ENCODE measurements at regions not wholly inside any gene's neighbourhood (a gene's known extent, or its start where the extent isn't known, plus 50 kb on each side); places are given as distances from the start of the nearest gene placed in this dataset.

DNA sequence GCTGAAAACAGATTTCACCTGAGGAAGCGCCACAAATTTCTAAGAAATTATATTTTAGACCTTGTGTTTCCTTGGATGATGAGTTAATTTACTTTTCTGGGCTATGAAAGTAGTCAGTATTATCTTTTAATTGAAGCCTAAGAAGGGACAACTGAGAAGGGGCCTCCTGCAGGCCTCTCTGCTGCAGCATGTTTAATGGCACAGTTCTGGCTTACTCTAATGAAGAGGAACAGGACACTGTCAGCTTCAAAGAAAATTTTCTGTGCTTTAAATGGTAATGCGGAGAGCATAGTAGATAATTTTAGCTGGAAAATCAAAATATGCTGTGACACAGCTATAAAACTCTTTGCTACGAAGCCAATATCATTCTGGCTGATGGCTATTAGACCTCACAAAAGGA is 167.4 kb downstream of the HDGFL1 start:
- H3K4me1 ChIP-seq, result no peaks in the 10 kb centered on the region

DNA sequence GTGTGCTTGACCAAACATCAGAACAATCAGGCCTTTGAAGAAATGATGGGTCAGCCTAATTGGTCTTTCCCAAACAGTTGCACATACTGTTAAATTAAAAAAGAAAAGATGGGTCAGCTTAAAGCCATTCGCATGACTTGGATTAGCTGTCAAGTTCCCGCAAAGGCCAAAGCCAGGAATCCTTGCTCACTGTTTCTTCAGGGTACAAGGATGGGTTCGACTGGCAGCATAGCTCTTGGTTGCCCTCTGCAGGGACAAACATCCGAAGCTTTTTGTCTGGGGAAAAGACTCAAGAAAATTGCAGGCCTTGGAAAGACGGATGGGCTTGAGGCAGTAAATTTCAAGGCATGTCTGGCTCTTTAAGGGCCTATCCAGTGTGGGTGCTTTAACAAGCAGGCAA is 168.0 kb downstream of the HDGFL1 start:
- 50% methylated on average over 5 of the region's 5 CpGs for WGBS
- H3K4me3 ChIP-seq, result no peak overlapping the region
- H3K27ac ChIP-seq, result no peak overlapping the region

More for the DNA sequence above, 167.4 kb downstream of the HDGFL1 start:
- 95% methylated on average over 3 of the region's 3 CpGs for WGBS
- H3K36me3 ChIP-seq, result no peaks in the 10 kb centered on the region
- H3K4me3 ChIP-seq, result no peak overlapping the region
- DNase-seq (ENCODE audit: low spot score in 2 of 2), result no peak
- H3K27ac ChIP-seq, result no peak overlapping the region
- no peaks in the 10 kb centered on the region for H3K9me3 ChIP-seq
- TF ChIP-seq EP300 (IDR thresholded peaks at IDR 0.05) (no peak), POLR2A (IDR thresholded peaks at IDR 0.05) (no peak), POLR2AphosphoS5 (IDR thresholded peaks at IDR 0.05) (no peak)
- TF ChIP-seq, protein P1, sequence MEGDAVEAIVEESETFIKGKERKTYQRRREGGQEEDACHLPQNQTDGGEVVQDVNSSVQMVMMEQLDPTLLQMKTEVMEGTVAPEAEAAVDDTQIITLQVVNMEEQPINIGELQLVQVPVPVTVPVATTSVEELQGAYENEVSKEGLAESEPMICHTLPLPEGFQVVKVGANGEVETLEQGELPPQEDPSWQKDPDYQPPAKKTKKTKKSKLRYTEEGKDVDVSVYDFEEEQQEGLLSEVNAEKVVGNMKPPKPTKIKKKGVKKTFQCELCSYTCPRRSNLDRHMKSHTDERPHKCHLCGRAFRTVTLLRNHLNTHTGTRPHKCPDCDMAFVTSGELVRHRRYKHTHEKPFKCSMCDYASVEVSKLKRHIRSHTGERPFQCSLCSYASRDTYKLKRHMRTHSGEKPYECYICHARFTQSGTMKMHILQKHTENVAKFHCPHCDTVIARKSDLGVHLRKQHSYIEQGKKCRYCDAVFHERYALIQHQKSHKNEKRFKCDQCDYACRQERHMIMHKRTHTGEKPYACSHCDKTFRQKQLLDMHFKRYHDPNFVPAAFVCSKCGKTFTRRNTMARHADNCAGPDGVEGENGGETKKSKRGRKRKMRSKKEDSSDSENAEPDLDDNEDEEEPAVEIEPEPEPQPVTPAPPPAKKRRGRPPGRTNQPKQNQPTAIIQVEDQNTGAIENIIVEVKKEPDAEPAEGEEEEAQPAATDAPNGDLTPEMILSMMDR (IDR thresholded peaks at IDR 0.05), result no peak
- H3K27me3 ChIP-seq, result no peaks in the 10 kb centered on the region

DNA sequence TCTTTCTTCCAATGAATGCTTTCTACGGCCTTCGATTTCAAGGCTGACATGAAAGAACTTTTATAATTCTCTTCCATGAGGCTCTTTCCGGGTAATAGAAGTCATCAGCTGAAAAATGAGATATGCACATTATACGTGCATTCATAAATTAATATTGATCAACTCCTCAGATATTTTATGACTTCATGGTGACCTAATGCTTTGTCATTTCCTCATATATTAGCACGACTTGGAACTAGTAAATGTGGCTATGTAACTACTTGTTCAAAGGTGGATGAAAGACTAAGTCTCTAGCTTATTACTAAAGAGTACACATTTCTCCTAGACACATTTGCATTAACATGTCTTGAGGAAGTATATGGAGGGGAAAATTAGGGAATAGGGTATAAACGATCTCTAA is 168.8 kb downstream of the HDGFL1 start:
- Histone ChIP-seq H3K4me1 (no peaks in the 10 kb centered on the region), H3K27me3 (no peaks in the 10 kb centered on the region), H3K36me3 (no peaks in the 10 kb centered on the region), H3K9me3 (no peaks in the 10 kb centered on the region), H3K27ac (no peak overlapping the region), H3K4me3 (no peak overlapping the region)
- DNase-seq (ENCODE audit: low spot score in 2 of 2), result no peak
- TF ChIP-seq, protein P1 (IDR thresholded peaks at IDR 0.05), result no peak
- TF ChIP-seq POLR2A (IDR thresholded peaks at IDR 0.05), result no peak
- no peak for TF ChIP-seq POLR2AphosphoS5 (IDR thresholded peaks at IDR 0.05)
- no peak for TF ChIP-seq EP300 (IDR thresholded peaks at IDR 0.05)
- WGBS, result 87% methylated on average over 6 of the region's 6 CpGs

More for the DNA sequence above, 168.0 kb downstream of the HDGFL1 start:
- Histone ChIP-seq H3K27me3 (no peaks in the 10 kb centered on the region), H3K4me1 (no peaks in the 10 kb centered on the region), H3K36me3 (no peaks in the 10 kb centered on the region), H3K9me3 (no peaks in the 10 kb centered on the region)
- no peak for DNase-seq (ENCODE audit: low spot score in 2 of 2)
- TF ChIP-seq, protein P1 (IDR thresholded peaks at IDR 0.05), result peak in 1 of 2 donors; percentile 28
- TF ChIP-seq EP300 (IDR thresholded peaks at IDR 0.05), result no peak

DNA sequence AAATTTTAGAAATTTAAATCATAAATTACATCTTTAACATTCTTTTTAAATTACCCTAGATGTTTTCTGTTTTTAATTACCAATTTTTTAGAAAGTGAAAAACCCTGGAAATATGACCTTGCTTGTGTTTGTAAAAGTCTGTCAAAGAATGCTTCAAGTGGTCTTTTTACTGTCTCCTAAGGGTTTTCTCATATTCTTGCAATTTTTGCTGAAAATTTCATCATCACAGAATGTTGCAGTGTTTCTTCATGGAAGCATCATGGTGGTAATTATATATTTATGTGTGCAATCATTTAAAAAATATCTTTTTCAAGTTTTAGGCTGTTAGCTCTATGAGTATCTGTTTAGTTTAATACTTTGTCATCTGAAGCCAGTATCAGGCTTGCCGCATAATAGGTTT is 178.2 kb downstream of the HDGFL1 start:
- Histone ChIP-seq H3K9me3 (no peaks in the 10 kb centered on the region), H3K4me1 (no peaks in the 10 kb centered on the region), H3K36me3 (no peaks in the 10 kb centered on the region), H3K4me3 (no peak overlapping the region), H3K27ac (no peak overlapping the region), H3K27me3 (no peaks in the 10 kb centered on the region)
- no peak for TF ChIP-seq POLR2A (IDR thresholded peaks at IDR 0.05)
- TF ChIP-seq, protein P1 (IDR thresholded peaks at IDR 0.05), result no peak
- TF ChIP-seq EP300 (IDR thresholded peaks at IDR 0.05), result no peak
- TF ChIP-seq POLR2AphosphoS5 (IDR thresholded peaks at IDR 0.05), result no peak
- WGBS, result 85% methylated on average over 1 of the region's 1 CpG
- no peak for DNase-seq (ENCODE audit: low spot score in 2 of 2)

DNA sequence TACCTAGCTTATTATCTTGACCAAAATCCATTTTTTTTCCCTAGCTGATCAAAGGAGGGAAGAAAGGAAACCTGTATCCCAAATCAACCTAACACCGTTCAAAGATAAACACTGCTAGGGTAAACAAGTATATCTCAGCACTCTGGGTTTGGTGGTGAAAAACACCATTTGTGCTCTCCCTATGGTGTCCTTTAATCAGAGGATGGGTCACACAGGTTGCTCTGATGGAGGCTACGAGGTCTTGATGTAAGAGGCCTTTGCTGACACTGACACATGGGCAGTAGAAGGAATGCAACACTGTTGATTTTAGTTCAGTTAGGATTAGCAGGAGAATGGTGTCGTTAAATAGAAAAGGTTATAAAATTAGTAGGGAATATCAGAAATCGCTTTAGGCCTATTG is 179.3 kb downstream of the HDGFL1 start:
- 98% methylated on average over 4 of the region's 4 CpGs for WGBS
- Histone ChIP-seq H3K36me3 (no peaks in the 10 kb centered on the region), H3K4me3 (no peak overlapping the region), H3K27me3 (no peaks in the 10 kb centered on the region), H3K4me1 (no peaks in the 10 kb centered on the region), H3K9me3 (no peaks in the 10 kb centered on the region), H3K27ac (no peak overlapping the region)
- no peak for TF ChIP-seq EP300 (IDR thresholded peaks at IDR 0.05)
- TF ChIP-seq POLR2A (IDR thresholded peaks at IDR 0.05), result no peak
- TF ChIP-seq POLR2AphosphoS5 (IDR thresholded peaks at IDR 0.05), result no peak
- TF ChIP-seq, protein P1 (IDR thresholded peaks at IDR 0.05), result no peak
- no peak for DNase-seq (ENCODE audit: low spot score in 2 of 2)
